NCI-H82 treated with DMSO at 0.1 percent for 48 hours (cell line): ENCODE measurements at regions not wholly inside any gene's neighbourhood (a gene's known extent, or its start where the extent isn't known, plus 50 kb on each side); places are given as distances from the start of the nearest gene placed in this dataset.

Source experiments
- DNase-seq: peaks from one replicate; lab custom pipeline; 2025; ENCODE audit not compliant: unreplicated experiment; lab: John Stamatoyannopoulos, UW

- DNase-seq: no peak
Observed at GRCh38 chr14:29205658-29206057, 439.1 kb downstream of the FOXG1 start.

GRCh38 chr14:29215853-29216252 lies 449.3 kb downstream of the FOXG1 start:
- no peak for DNase-seq

- DNase-seq: no peak
Observed at GRCh38 chr14:29216268-29217232, 450.0 kb downstream of the FOXG1 start.

GRCh38 chr14:29217813-29218450 lies 451.3 kb downstream of the FOXG1 start:
- no peak for DNase-seq

GRCh38 chr14:29220072-29220471 lies 453.5 kb downstream of the FOXG1 start:
- DNase-seq: peak; percentile 86

- DNase-seq: peak; percentile 59
Observed at GRCh38 chr14:29220566-29220965, 454.0 kb downstream of the FOXG1 start.

GRCh38 chr14:29222006-29222405 lies 455.4 kb downstream of the FOXG1 start:
- no peak for DNase-seq

- peak; percentile 35 for DNase-seq
Observed at GRCh38 chr14:29222671-29223268, 456.2 kb downstream of the FOXG1 start.

GRCh38 chr14:29223947-29224346 lies 457.4 kb downstream of the FOXG1 start:
- DNase-seq: no peak

- no peak for DNase-seq
Observed at GRCh38 chr14:29227631-29228030, 461.0 kb downstream of the FOXG1 start.

GRCh38 chr14:29232153-29232552 lies 465.6 kb downstream of the FOXG1 start:
- no peak for DNase-seq

- DNase-seq: no peak
Observed at GRCh38 chr14:29232711-29233110, 466.1 kb downstream of the FOXG1 start.

- no peak for DNase-seq
Observed at GRCh38 chr14:29233188-29233587, 466.6 kb downstream of the FOXG1 start.

- DNase-seq: no peak
Observed at GRCh38 chr14:29235991-29236390, 469.4 kb downstream of the FOXG1 start.

- no peak for DNase-seq
Observed at GRCh38 chr14:29236401-29236800, 469.8 kb downstream of the FOXG1 start.

GRCh38 chr14:29236848-29237247 lies 470.3 kb downstream of the FOXG1 start:
- DNase-seq: no peak

GRCh38 chr14:29240066-29240465 lies 473.5 kb downstream of the FOXG1 start:
- DNase-seq: no peak

- no peak for DNase-seq
Observed at GRCh38 chr14:29242755-29243754, 476.5 kb downstream of the FOXG1 start.

GRCh38 chr14:29255692-29256091 lies 489.1 kb downstream of the FOXG1 start:
- no peak for DNase-seq

GRCh38 chr14:29262979-29263378 lies 496.4 kb downstream of the FOXG1 start:
- DNase-seq: no peak

GRCh38 chr14:29264865-29265264 lies 498.3 kb downstream of the FOXG1 start:
- DNase-seq: no peak
